Fibroblast of gingiva (primary cell): ENCODE measurements at regions not wholly inside any gene's neighbourhood (a gene's known extent, or its start where the extent isn't known, plus 50 kb on each side); places are given as distances from the start of the nearest gene placed in this dataset.
A peak's percentile ranks its signal among the peaks of the same experiment; 100 is the strongest.
"Not testable (repeated sequence)": the region's sequence is repeated elsewhere in the genome, so short reads cannot be mapped to it uniquely, and the experiment has no call there.

ENCODE experiments used
- DNase-seq: peaks from one replicate; pipeline ENCODE4 v3.0.0-alpha.2; 2011; ENCODE audit warnings: low read depth

DNA sequence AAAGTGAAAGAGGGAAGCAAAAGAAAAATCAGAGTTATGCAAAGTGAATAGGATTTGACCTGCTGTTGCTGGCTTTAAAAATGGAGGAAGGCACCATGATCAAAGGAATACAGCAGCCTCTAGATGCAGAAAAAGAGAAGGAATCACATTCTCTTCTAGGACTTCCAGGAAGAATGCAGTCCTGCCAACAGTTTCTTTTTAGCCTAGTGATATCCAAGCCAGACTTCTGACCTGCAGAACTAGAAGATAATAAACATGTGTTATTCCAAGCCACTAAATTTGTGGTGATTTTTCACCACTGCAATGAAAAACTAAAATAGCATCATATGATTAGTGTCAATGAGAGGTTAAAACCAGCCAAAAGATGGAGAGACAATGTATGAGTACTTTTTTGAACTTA lies 101.9 kb upstream of the ADAMTS5 start:
- no peak for DNase-seq

DNA sequence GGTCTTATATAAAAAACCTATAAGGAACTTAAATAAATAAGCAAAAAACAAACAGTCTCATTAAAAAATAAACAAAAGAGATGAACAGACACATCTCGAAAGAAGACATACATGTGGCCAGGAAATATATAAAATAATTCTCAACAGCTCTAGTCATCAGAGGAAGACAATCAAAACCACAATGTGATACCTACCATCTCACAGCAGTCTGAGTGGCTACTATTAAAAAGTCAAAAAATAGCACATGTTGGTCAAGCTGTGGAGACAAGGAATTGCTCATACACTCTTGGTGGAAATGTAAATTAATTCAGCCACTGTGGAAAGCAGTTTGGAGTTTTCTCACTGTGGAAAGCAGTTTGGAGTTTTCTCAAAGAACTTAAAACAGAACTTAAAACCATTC lies 100.3 kb upstream of the ADAMTS5 start:
- no peak for DNase-seq

DNA sequence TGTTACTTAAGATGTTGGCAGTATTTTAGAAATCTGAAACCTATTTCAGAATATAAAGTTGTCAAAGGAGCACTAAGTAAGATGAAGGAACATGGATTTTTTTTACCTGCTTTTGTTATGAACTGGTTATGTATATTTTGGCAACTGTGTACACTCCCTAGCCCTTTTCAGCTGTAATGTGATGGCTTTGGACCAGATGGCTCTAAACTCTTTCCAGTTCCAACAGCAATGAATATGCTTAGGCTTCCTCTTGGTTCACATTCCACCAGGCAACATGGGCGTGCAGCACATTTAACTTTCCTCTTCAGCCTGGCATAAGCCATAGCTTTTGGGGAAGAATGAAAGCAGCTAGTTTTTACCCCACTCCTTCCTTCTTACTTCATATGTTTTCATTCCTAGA lies 95.6 kb upstream of the ADAMTS5 start:
- DNase-seq = peak; percentile 44

DNA sequence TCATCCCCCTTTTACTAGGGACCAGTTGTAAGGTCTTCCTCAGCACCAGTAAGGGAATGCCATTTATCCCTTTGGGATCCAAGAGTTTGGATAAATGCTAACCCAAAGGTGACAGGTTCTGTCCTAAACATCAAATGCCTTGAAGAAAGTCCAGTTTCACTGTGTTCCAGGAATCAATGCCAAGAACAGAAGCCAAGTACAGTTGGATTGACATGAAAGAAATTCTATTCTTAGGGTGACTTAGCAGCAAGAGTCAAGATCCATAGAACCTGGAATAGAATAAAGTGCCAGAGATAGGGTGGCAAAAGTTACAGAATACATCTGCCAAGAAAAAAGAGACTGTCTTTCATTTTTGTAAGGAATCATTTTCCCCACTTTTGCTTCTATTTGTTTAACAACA lies 94.9 kb upstream of the ADAMTS5 start:
- no peak for DNase-seq

DNA sequence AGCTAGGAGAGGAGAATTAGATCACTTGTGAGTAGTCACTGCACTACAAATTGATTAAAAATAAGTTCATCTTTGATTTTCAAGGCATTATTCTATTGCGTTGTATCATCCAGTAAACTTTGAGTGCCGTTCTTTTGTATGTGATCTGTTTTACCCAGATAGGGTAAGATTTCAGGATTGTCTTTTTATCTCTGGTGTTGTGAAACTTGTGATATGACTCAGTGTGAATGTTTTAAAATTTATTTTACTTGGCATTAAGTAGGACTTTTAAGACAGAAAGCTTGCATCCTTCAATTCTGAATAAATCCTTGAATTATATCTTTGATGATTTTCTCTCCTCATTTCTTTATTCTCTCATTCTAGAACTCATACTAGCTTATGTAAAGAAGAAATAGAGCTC lies 93.3 kb upstream of the ADAMTS5 start:
- DNase-seq = peak; percentile 19

DNA sequence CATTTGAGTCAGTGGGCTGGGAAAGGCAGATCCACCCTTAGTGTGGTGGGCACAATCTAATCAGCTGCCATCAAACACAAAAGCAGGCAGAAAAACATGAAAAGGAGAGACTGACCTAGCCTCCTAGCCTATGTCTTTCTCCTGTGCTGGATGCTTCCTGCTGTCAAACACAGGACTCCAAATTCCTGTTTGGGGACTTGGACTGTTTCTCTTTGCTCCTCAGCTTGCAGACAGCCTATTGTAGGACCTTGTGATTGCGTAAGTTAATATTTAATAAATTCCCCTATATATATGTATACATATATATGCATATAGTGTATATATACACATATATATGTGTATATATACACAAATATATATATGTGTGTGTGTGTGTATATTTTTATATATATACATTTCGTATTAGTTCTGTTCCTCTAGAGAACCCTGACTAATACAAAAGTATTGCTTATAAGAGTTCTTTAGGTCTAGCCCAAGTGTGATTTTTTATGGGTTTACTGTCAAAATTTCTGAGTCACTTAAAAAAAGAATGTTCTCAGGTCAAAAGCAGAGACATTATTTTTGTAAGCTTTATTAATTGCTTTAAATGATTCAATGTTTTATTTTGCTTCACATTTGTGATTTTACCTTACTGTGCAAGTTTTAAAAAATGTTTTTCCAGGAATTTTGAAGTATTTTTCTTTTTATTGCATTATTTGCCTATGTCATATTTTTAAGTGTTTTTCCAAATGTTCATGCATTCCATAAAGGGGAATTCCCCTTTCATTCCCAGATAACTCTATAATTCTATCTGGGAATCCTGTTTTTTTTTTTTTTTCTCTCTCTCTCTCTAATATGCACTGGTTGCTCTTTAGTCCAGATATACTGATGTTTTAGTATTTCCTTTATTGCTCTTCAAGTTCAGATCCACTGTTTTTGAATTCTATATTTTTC lies 92.1 kb upstream of the ADAMTS5 start:
- DNase-seq = no peak

DNA sequence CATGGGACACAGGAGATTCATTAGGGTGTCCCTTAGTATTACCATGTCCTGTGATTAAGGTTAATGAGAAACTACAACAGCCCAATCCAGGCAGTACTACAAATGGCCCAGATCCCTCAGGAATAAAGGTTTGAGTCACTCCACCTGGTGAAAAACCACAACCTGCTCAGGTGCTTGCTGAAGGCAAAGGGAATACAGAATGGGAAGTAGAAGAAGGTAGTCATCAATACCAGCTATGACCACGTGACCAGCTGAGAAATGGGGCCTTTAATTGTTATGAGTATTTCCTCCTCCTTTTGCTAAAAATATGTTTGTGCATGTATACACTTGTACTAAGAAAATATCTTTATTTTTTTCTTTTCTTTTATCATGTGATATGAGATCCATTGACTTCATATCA lies 91.1 kb upstream of the ADAMTS5 start:
- no peak for DNase-seq

DNA sequence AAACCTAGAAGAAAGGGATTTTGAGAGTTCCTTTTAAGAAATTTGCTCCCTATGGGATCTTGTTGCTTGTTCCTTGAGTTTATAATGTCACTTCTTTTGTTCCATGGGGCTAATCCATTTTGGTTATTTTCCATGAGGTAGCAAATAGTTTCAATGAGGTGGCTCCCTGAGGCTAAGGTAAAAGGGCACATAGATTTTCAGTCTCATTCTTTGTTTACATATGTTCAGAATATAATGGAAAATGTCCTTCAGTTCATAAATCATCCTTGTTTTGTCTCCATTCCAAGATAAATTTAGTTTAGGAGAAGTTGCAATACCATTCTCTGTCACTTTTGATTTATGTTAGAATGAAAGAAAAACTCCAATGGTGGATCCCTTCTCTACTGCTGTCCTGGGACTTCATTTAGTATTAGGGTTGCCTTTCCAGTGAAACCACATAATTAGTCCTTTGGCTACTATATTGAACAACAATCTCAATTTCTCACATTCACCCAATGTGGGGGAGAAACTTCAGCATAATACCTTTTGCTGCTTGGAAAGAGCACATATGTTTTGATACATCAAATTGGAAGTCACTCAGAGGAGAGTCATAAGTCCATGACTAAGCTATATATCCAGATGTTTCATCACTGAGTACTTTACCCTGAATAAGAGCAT lies 80.9 kb upstream of the ADAMTS5 start:
- DNase-seq = peak; percentile 83

DNA sequence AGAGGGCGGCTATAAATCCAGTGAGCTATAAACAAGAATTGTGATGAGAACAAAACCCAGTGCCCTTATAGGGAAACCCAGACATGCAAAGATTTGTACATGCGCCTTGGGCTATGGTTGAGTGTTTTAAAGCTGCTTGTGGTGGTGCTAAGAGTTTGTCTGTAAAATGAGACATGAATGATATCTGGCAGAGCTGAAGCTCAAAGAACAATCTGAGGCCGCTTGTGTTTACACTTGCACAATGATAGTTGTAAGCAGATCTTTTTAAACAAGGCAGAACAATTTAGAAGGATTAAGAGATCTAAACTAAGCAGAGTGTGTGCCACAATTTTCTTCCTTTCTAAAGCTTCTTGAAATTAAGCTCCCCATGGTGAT lies 80.4 kb upstream of the ADAMTS5 start:
- DNase-seq = peak; percentile 86

DNA sequence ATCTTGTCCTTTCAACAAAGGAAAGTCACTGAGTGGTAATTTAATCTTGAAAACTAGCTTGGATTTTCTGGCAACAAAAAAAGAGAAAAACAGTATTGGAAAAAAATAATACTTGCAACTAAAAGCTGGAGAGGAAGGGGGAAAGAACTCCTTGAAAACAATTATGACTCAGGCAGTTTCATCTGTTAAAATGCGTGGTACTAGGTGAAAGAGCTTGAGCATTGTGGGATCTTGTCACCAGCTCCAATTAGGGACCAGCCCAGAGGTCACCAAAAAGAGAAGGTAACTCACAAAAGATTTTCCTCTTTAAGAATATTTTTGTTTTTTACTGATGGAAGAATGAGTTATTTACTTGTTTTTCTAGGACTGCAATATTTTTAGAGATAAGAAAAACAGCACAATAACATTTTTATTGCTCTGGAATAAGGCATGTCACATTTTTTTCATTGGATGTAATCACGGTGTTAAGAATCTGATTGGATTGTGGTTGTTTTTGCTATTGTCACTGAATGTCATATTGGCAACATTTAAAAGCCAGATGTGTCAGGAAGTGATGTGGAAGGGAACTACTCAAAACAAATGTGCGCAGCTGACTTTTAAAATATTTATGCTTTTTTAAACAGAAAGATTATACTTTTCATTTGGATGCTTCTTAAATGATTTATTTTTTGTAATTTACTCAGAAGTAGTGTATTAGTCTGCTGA lies 78.5 kb upstream of the ADAMTS5 start:
- DNase-seq = no peak

DNA sequence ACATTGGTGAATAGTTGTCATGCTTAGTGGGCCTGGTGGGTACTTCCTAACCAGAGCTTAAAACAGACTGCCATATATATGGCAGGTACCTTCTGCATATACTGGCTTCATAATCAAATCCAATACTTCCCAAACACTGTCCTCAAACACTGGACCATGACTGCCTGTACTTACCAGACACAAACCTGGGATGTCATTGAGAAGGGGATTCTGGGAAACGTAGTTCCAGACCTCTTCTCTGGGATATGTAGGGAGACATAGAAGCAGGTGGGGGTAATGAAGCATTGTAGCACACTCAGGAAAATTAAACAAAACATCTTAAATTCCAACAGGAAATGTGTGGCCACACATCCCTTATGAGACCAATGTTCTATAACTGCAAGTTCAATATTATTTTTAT lies 76.5 kb upstream of the ADAMTS5 start:
- DNase-seq = no peak

DNA sequence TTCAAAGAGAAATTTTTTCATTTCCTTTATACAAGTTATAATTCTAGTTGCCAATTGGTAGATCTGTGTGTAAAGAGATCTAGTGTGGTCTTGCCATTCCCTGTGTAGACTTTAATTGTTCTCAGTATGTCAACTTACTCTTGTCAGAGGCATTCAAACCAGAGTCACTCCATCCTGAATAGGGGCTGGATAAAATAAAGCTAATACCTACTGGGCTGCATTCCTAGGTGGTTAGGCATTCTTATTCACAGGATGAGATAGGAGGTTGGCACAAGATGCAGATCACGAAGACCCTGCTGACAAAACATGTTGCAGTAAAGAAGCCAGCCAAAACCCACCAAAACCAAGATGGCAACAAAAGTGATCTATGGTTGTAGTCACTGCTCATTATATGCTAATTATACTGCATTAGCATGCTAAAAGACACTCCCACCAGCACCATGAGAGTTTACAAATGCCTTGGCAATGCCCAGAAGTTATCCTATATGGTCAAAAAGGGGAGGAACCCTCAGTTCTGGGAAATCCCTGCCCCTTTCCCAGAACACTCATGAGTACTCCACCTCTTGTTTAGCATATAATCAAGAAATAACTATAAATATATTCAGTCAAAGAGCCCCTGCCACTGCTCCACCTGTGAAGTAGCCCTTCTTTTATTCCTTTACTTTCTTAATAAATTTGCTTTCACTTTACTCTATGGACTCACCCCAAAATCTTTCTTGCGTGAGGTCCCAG lies 74.0 kb upstream of the ADAMTS5 start:
- no peak for DNase-seq

DNA sequence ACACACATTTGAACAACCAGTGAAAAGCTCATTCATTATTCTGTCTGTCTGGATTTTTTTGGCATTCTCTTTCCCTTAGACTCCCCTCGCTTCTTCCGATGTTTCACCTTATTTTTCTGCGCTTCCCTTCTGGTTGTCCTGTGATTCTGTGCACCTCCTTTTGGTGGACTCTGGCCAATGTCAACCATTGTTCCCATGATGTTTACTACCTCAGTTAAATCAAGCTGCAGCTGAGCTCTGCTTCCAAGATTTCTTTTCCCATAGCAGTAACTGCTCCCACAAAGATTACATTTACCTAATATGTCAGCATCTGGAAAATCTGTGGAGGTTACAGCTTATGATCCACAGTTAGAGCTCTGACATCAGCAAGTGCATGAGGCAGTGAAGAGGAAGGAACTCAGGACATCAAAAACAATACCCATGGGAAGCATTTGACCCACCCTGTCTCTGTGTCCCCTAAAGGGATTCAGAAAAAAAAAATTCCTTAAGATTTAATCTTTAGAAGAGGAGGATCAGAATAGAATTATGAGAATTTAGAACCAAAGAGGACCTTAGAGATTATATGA lies 69.9 kb upstream of the ADAMTS5 start:
- no peak for DNase-seq

DNA sequence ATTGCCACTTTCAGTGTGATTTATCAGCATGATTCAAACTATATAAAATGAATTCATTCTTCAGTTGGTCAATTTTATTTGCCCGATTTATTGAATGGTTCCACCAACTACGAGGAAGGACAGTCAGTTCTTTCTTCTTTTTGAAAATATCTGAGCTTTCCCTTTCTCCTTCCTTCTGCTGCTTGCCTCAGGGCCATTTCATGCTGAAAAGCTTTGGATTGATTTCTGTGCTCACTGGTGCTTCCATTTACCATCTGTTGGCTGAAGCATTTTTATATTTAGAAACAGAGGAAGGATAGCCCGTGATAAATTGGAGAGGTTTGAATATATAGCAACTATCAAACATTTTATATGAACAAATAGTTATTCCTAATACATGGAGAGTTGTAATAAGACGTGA lies 68.9 kb upstream of the ADAMTS5 start:
- no peak for DNase-seq

DNA sequence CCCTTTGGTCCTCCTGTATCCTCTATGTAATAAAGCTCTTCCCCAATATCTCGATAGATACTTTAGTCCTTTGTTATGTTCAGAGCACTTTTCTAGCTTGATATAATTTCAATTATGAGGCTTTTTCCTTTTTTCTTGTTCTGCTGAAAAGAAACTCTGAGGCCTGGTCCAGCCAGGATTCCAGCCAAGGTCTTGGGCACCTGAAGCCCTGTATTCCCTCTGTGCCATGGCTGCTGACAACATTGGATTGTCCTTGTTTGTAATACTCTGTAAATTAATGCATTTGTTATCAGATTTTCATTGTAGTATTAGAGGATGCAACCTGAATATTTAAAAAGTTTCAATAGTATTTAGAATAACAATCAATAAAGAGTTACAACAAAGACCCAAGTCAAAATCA lies 67.9 kb upstream of the ADAMTS5 start:
- DNase-seq = no peak

DNA sequence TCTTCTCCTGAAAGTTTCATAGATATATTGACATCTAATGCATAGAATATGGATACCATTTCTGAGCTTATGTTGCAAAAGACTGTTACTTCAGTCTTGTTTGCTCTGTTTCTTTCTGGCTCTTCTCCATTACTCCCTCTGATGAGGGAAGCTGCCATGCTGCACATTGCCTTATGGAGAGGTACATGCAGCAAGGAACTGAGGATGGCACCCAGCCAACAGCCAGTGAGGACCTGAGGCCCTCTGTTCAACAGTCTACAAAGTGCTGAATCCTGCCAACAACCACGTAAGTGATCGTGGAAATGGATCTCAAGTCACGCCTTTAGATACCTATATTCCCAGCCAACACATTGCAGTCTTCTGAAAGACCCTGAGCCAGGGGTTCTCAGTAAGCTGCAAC lies 66.6 kb upstream of the ADAMTS5 start:
- no peak for DNase-seq

DNA sequence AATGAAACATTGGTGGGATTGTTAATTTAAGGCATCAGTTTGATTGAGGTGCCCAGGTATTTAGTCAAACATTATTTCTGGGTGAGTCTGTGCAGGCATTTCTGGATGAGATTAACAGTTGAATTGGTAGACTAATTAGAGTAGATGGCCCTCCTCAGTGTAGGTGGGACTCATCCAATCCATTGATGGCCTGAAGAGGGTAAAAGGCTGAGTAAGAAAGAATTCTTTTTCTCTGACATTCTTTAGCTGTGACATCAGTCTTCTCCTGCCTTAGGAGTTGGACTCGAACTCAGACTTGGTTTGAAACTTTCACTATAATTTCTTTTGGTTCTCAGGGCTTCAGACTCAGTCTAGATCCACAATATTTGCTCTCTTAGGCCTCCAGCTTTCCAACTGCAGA lies 59.6 kb upstream of the ADAMTS5 start:
- no peak for DNase-seq

DNA sequence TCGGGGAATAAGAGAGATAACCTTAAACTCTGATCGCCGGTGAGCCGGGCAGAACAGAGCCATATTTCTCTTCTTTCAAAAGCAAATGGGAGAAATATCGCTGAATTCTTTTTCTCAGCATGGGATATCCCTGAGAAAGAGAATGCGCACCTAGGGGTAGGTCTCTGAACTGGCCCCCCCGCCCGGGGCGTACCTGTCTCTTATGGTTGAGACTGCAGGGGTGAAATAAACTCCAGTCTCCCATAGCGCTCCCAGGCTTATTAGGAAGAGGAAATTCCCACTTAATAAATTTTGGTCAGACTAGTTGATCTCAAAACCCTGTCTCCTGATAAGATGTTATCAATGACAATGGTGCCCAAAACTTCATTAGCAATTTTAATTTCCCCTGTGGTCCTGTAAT lies 58.8 kb upstream of the ADAMTS5 start:
- not testable (repeated sequence) for DNase-seq

DNA sequence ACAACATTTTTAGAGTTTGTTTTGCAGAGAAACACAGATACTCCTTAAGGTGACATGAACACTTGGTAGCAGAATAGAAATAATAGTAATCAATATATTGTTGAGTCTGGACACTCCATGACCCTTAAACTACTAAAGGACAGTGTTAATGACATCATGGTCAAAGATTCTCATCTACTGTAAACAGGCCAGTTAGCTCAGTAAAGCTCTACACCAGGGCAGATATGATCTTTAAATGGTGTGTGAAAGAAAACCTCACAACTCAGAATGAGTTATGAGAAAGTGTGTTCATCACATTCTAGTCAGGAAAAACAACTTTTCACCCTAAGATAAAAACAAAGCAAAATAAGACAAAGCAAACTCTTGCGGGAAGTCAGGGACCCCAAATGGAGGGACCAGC lies 58.1 kb upstream of the ADAMTS5 start:
- DNase-seq = no peak

DNA sequence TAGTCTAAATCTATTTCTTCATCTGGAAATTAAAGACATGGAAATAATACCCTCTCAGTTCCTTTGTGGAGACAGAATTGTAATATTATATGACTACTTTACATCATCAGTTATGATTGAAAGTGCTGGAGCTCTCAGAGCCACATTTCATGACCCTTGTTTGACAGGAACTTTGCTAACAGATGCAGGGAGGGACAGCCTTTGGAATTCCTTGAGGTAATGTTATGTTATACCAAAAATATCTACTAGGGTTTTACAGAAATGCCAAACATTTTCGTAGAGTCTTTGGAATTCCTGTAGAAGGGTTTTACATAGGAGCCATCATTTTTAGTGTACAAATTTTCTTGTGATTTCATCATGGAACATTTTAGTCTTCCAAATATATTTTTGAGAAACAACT lies 57.4 kb upstream of the ADAMTS5 start:
- peak; percentile 83 for DNase-seq

DNA sequence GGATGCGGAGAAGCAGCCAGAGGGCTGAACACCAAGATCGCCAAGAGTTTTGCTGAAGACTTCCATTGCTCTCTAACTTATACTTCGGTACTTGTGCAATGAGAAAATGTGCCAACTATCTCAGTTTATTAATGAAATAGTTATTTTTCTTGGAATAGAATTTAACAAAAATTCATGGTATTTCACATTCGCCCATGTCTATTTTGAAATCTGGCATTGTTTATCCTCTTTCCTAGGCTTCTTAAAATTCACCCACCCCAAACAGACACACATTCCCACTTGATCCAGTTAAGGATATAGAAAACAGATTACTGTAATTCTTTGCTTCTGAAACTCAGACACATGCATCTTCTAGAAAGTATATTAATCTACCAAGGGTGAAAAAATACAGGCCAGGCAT lies 56.3 kb upstream of the ADAMTS5 start:
- peak; percentile 81 for DNase-seq

DNA sequence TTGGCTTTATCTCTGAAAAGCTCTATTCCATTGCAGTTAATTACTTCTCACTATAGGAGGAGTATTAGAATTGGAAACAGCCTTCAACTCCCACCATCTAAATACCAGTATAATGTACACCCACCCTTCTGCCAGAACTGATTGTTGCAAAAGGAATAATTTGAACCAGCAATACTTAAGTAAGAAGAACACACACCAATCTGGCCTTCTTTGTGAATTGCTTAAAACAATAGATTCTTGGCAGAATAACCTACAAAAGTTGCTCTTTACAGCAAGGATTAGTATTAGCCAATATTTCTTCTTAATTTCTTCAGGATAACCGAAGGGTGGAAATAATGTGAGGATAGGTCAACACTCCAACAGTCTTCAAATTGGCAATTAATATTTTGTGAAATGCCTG lies 54.9 kb upstream of the ADAMTS5 start:
- peak; percentile 78 for DNase-seq
